GM19240 (cell line): ENCODE measurements at regions not wholly inside any gene's neighbourhood (a gene's known extent, or its start where the extent isn't known, plus 50 kb on each side); places are given as distances from the start of the nearest gene placed in this dataset.

Experiments used
- DNase-seq: peaks from one replicate; pipeline ENCODE4 v3.0.0; 2011; ENCODE audit warnings: low spot score; ENCODE audit not compliant: insufficient read length

DNA sequence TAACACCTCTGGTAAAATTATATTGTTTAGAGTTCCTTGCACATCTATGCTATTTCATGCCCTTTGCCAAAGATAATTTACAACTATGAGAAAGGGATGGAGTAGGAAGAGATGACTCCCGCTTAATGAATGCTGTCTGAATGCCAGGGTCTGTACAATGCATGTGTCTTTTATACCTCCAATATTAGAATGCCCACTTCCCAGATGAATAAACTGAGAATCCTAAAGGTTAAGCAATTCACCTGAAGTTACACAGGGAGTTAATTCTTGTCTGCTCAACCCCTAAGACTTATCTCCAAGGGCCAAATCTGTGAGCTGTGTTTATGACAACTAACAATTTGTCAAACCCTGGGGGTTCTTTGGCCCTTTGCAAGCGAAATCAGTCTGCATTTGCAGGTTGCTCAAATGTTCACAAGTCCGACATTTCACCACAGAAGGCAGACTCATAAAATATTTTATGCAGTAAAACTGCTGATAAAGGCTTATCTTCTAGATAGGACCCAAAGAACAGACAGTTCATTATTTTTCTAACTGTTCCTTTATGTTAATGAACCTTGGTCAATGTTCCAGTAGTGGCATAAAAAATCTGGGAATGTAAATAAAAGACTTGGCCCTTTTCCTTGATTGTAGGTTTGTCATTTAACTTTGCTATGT, 50.2 kb upstream of the ATP1A1 start:
- no peak for DNase-seq
